ENCODE measurements at regions not wholly inside any gene's neighbourhood (a gene's known extent, or its start where the extent isn't known, plus 50 kb on each side); places are given as distances from the start of the nearest gene placed in this dataset.
A peak's percentile ranks its signal among the peaks of the same experiment; 100 is the strongest.

GRCh38 chr20:57940376-57940775 lies 230.6 kb upstream of the PMEPA1 start:
- Histone ChIP-seq H3K4me3 (no peak overlapping the region), H3K27me3 (no peaks in the 10 kb centered on the region), H3K27ac (no peak overlapping the region), H3K4me1 (replicated peaks in 1 of 2) (no peaks in the 10 kb centered on the region), H3K36me3 (replicated peaks in 1 of 2) (no peaks in the 10 kb centered on the region), H3K9me3 (replicated peaks in 1 of 3) (no peaks in the 10 kb centered on the region)
- no peak for TF ChIP-seq POLR2A (IDR thresholded peaks at IDR 0.05)
- TF ChIP-seq CTCF (IDR thresholded peaks at IDR 0.05): no peak
- WGBS, 4 donors: 88 to 97% (median 95%) methylated on average over 3 to 4 of the region's 4 CpGs
- intact Hi-C loops (cut with DNase I): no loop called here
- no peak for DNase-seq

- 65 to 76% (median 70%) methylated on average over 3 of the region's 3 CpGs for WGBS, 4 donors
- no peak overlapping the region for H3K27ac ChIP-seq
Observed at GRCh38 chr20:57939499-57939898, 229.7 kb upstream of the PMEPA1 start.

GRCh38 chr20:57938158-57939108 lies 228.6 kb upstream of the PMEPA1 start:
- H3K9me3 ChIP-seq (replicated peaks in 1 of 3): no peaks in the 10 kb centered on the region
- H3K4me1 ChIP-seq (replicated peaks in 1 of 2): no peaks in the 10 kb centered on the region
- intact Hi-C loops (cut with DNase I): no loop called here
- H3K27ac ChIP-seq: no peak overlapping the region
- TF ChIP-seq POLR2A (IDR thresholded peaks at IDR 0.05) (no peak), CTCF (IDR thresholded peaks at IDR 0.05) (no peak)
- H3K4me3 ChIP-seq: no peak overlapping the region
- no peaks in the 10 kb centered on the region for H3K36me3 ChIP-seq (replicated peaks in 1 of 2)
- peak in 1 of 7 donors; percentile 21 for DNase-seq
- no peaks in the 10 kb centered on the region for H3K27me3 ChIP-seq
- 59 to 65% (median 62%) methylated on average over 19 of the region's 19 CpGs for WGBS, 4 donors

More at GRCh38 chr20:57939499-57939898, 229.7 kb upstream of the PMEPA1 start:
- no peaks in the 10 kb centered on the region for H3K27me3 ChIP-seq
- intact Hi-C loops (cut with DNase I): no loop called here
- no peak for DNase-seq
- no peaks in the 10 kb centered on the region for H3K4me1 ChIP-seq (replicated peaks in 1 of 2)
- no peaks in the 10 kb centered on the region for H3K36me3 ChIP-seq (replicated peaks in 1 of 2)
- H3K9me3 ChIP-seq (replicated peaks in 1 of 3): no peaks in the 10 kb centered on the region
- H3K4me3 ChIP-seq: no peak overlapping the region
- TF ChIP-seq CTCF (IDR thresholded peaks at IDR 0.05): no peak
- no peak for TF ChIP-seq POLR2A (IDR thresholded peaks at IDR 0.05)

- TF ChIP-seq POLR2A (IDR thresholded peaks at IDR 0.05): no peak
- TF ChIP-seq CTCF (IDR thresholded peaks at IDR 0.05): no peak
- WGBS, 4 donors: 70 to 86% (median 81%) methylated on average over 6 of the region's 6 CpGs
- intact Hi-C loops (cut with DNase I): no loop called here
Observed at GRCh38 chr20:57936636-57937385, 227.0 kb upstream of the PMEPA1 start.

More at GRCh38 chr20:57936636-57937385, 227.0 kb upstream of the PMEPA1 start:
- no peak for DNase-seq
- no peaks in the 10 kb centered on the region for H3K27me3 ChIP-seq
- H3K27ac ChIP-seq: no peak overlapping the region
- no peak overlapping the region for H3K4me3 ChIP-seq
- H3K9me3 ChIP-seq (replicated peaks in 1 of 3): no peaks in the 10 kb centered on the region
- no peaks in the 10 kb centered on the region for H3K36me3 ChIP-seq (replicated peaks in 1 of 2)
- H3K4me1 ChIP-seq (replicated peaks in 1 of 2): no peaks in the 10 kb centered on the region
